Transverse colon (tissue), 3 donors: ENCODE measurements at regions not wholly inside any gene's neighbourhood (a gene's known extent, or its start where the extent isn't known, plus 50 kb on each side); places are given as distances from the start of the nearest gene placed in this dataset.

Source experiments
- EP300 ChIP-seq: sonication (generic); formaldehyde crosslinking; IDR thresholded peaks from one replicate; pipeline ENCODE4 v1.6.1; 2017; ENCODE audit warnings: antibody characterized with exemption, low read depth
- POLR2A ChIP-seq: fragments of 450-650 bp; IDR thresholded peaks from one replicate; pipeline ENCODE4 v1.6.1; 2016; ENCODE audit warnings: antibody characterized with exemption, mild to moderate bottlenecking, moderate library complexity
- TF ChIP-seq, protein P1 (sequence below), 5 experiments: fragments of 200-600 bp in 3 of 5; fragments of 450-650 bp in 2 of 5; sonication (generic) in 3 of 5; IDR thresholded peaks; 1 replicate in 2 of 5; 2 replicates in 3 of 5; pipeline ENCODE4 v1.5.1; 2016 to 2017; ENCODE audit warnings: antibody characterized with exemption in 5 of 5, inconsistent platforms in 3 of 5, mild to moderate bottlenecking in 2 of 5, moderate library complexity in 1 of 5

DNA sequence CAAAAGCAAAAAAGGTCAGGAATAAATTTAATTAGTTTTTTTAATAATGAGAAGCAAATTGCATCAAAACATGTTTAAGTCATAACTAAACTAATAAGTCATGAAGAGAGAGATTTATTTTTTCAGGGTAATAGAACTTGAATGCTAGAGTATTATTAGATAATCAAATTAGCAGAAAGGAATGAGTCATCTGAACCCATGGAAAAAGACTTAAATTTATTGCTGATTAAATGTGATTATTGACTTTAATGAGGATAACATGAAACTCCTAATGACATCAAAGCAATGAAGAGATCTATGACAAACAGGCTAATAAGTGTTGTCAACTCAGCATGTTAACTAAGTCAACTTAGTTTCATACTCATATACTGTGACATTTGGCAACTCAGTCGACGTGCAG lies 264.2 kb downstream of the USP25 start:
- TF ChIP-seq, protein P1, sequence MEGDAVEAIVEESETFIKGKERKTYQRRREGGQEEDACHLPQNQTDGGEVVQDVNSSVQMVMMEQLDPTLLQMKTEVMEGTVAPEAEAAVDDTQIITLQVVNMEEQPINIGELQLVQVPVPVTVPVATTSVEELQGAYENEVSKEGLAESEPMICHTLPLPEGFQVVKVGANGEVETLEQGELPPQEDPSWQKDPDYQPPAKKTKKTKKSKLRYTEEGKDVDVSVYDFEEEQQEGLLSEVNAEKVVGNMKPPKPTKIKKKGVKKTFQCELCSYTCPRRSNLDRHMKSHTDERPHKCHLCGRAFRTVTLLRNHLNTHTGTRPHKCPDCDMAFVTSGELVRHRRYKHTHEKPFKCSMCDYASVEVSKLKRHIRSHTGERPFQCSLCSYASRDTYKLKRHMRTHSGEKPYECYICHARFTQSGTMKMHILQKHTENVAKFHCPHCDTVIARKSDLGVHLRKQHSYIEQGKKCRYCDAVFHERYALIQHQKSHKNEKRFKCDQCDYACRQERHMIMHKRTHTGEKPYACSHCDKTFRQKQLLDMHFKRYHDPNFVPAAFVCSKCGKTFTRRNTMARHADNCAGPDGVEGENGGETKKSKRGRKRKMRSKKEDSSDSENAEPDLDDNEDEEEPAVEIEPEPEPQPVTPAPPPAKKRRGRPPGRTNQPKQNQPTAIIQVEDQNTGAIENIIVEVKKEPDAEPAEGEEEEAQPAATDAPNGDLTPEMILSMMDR (IDR thresholded peaks at IDR 0.05): no peak
- TF ChIP-seq POLR2A (no peak), EP300 (no peak)
